Heart left ventricle (tissue), 16 donors: ENCODE measurements at regions not wholly inside any gene's neighbourhood (a gene's known extent, or its start where the extent isn't known, plus 50 kb on each side); places are given as distances from the start of the nearest gene placed in this dataset.
A peak's percentile ranks its signal among the peaks of the same experiment; 100 is the strongest.

Experiments used
- ATAC-seq, 4 donors: fragments of 200-7000 bp; cut with Tn5 transposase; one replicate each; pipeline ENCODE4 v1.9.1; 2020 to 2022; ENCODE audit warnings: moderate library complexity in 4 of 4, mild to moderate bottlenecking in 3 of 4, moderate number of reproducible peaks in 1 of 4
- DNase-seq, 5 donors: peaks; one replicate each; pipeline ENCODE4 v3.0.0-alpha.2; 2020
- H3K27ac ChIP-seq, 12 donors: fragments of 200-600 bp; sonication (generic) in 4 of 12; one replicate each; pipeline versions ENCODE4 v1.5.0 to v1.8.0; 2016 to 2022; ENCODE audit warnings: mild to moderate bottlenecking in 2 of 12
- H3K27me3 ChIP-seq, 9 donors: fragments of 200-600 bp; sonication (generic) in 2 of 9; one replicate each; pipeline versions ENCODE4 v1.5.1 to v1.8.0; 2016 to 2022; ENCODE audit warnings: mild to moderate bottlenecking in 3 of 9
- H3K36me3 ChIP-seq, 9 donors: fragments of 200-600 bp; sonication (generic) in 2 of 9; one replicate each; pipeline versions ENCODE4 v1.5.0 to v1.8.0; 2018 to 2022; ENCODE audit warnings: mild to moderate bottlenecking in 2 of 9
- H3K4me1 ChIP-seq, 12 donors: fragments of 200-600 bp; sonication (generic) in 4 of 12; one replicate each; pipeline versions ENCODE4 v1.5.0 to v1.8.0; 2016 to 2022; ENCODE audit warnings: mild to moderate bottlenecking in 3 of 12
- H3K4me3 ChIP-seq, 12 donors: fragments of 200-600 bp; sonication (generic) in 4 of 12; one replicate each; pipeline versions ENCODE4 v1.5.0 to v1.8.0; 2017 to 2022; ENCODE audit warnings: mild to moderate bottlenecking in 9 of 12, moderate library complexity in 4 of 12
- H3K9me3 ChIP-seq, 12 donors: fragments of 200-600 bp; sonication (generic) in 4 of 12; one replicate each; pipeline versions ENCODE4 v1.5.0 to v1.8.0; 2016 to 2022; ENCODE audit warnings: mild to moderate bottlenecking in 1 of 12
- POLR2A ChIP-seq, 2 donors: fragments of 450-650 bp; IDR thresholded peaks; one replicate each; pipeline ENCODE4 v1.6.1; 2017; ENCODE audit warnings: antibody characterized with exemption in 2 of 2, mild to moderate bottlenecking in 2 of 2, moderate library complexity in 2 of 2
- WGBS, 4 donors: extraction: QIAGEN DNeasy Blood & Tissue Kit in 2 of 4; methylation state at CpG; one replicate each; pipeline versions ENCODE4 v1.1.5 to v1.1.7; 2013 to 2018; 5-methylcytosine and 5-hydroxymethylcytosine counted together
- intact Hi-C, 10 donors: fragments of 100-400 bp; cut with DNase I; formaldehyde crosslinking; loops; one replicate each; pipeline versions ENCODE4 v1.11.1 to v1.14.2; 2022
- TF ChIP-seq, protein P1 (sequence below), 12 donors: fragments of 200-600 bp; sonication (generic) in 4 of 12; IDR thresholded peaks; one replicate each; pipeline versions ENCODE4 v1.5.0 to v1.8.0; 2018 to 2022; ENCODE audit warnings: antibody characterized with exemption in 12 of 12, mild to moderate bottlenecking in 5 of 12
- donor health status: ischemic (EF 13 %, LVEDD 7.1; RV severe dilation, severe dysfunction).
- donor health status: healthy with polysubstance abuse.
- donor health status: DM: no; HTN: yes; CAD: no.
- donor health status: DM: no; HTN: no; CAD: no.
- donor health status: ischemic (EF 25% LVEDD 6.9; RV normal size, moderate dysfunction).
- donor health status: ischemic (EF 25% LVEDD 5.7; RV mildly dilated, moderate dysfunction).
- donor health status: healthy.
- donor health status: DM: yes; HTN: yes; CAD: no.
- donor health status: ischemic (EF 35%, LVEDD 5.7; RV mildly dilated, moderate dysfunction).
- donor health status: nonischemic (EF 11% LVEDD 7.7; RV severe dilation, severe dysfunction).
- donor health status: DM: yes; HTN: yes; CAD: no.
- donor health status: PGD.
- donor health status: ischemic (EF 29% LVEDD 5.4; RV normal size, mild dysfunction).
- donor health status: nonischemic (EF 23%, LVEDD 6.1; RV moderate dilation, normal function).

DNA sequence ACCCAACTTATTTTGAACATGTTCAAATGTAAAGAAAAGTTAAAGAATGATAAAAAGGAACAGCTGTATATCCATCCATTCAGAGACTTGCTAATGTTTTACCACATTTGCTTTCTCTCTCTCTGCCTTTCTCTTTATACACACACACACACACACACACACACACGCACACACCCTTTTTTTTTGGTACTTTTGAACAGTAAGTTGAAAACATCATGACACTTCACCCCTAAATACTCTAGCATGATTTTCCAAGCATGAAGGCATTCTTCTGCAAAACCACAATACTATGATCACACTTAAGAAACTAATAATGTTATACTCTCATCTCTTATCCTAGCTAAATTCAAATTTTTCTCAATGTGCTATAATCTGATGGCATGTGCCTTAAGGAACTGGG, 192.3 kb downstream of the UTRN start:
- H3K27ac ChIP-seq = no peak overlapping the region

DNA sequence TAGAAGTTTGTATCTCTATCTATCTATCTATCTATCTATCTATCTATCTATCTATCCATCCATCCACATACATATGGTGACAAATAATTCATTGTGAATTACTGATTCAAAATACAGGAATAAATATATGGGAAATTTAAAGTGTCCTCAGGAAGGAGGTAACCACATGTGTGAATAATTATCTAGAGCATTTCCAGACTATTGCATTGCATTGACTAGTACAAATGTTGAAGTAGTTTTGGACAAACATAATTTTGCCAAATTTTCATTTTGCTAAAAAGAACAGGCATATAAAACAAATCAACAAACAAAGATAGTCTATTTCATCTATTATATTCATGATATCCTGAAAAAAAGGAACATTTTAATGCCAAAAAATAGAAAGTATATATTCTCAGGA, 192.7 kb downstream of the UTRN start:
- Histone ChIP-seq H3K36me3 (peaks cover 0 to 84% (median 70%) of the 10 kb centered on the region in 9 donors), H3K27ac (peak overlapping the region in 9 of 12 donors; percentile 16 to 55 (median 28)), H3K4me1 (peaks cover 0 to 38% (median 21%) of the 10 kb centered on the region in 12 donors), H3K4me3 (no peak overlapping the region), H3K9me3 (no peaks in the 10 kb centered on the region), H3K27me3 (no peaks in the 10 kb centered on the region)
- TF ChIP-seq, protein P1, sequence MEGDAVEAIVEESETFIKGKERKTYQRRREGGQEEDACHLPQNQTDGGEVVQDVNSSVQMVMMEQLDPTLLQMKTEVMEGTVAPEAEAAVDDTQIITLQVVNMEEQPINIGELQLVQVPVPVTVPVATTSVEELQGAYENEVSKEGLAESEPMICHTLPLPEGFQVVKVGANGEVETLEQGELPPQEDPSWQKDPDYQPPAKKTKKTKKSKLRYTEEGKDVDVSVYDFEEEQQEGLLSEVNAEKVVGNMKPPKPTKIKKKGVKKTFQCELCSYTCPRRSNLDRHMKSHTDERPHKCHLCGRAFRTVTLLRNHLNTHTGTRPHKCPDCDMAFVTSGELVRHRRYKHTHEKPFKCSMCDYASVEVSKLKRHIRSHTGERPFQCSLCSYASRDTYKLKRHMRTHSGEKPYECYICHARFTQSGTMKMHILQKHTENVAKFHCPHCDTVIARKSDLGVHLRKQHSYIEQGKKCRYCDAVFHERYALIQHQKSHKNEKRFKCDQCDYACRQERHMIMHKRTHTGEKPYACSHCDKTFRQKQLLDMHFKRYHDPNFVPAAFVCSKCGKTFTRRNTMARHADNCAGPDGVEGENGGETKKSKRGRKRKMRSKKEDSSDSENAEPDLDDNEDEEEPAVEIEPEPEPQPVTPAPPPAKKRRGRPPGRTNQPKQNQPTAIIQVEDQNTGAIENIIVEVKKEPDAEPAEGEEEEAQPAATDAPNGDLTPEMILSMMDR (IDR thresholded peaks at IDR 0.05) = no peak
- no peak for TF ChIP-seq POLR2A (IDR thresholded peaks at IDR 0.05)
- ATAC-seq = no peak
- DNase-seq = no peak
- intact Hi-C loops = loop anchor here in 4 of 10 donors (2.0 to 10.0 kb wide), 4 partner anchors 191 to 261 kb away; partner anchors contain the start of gene UTRN (in 2 of the 4)

More for the DNA sequence above, 192.3 kb downstream of the UTRN start:
- Histone ChIP-seq H3K4me1 (peaks cover 0 to 37% (median 21%) of the 10 kb centered on the region in 12 donors), H3K27me3 (no peaks in the 10 kb centered on the region), H3K36me3 (peaks cover 0 to 83% (median 69%) of the 10 kb centered on the region in 9 donors), H3K9me3 (no peaks in the 10 kb centered on the region), H3K4me3 (no peak overlapping the region)
- no peak for TF ChIP-seq POLR2A (IDR thresholded peaks at IDR 0.05)
- TF ChIP-seq, protein P1 (IDR thresholded peaks at IDR 0.05) = no peak
- 77 to 98% (median 92%) methylated on average over 1 of the region's 1 CpG for WGBS, 4 donors
- intact Hi-C loops = loop anchor here in 4 of 10 donors (5.0 to 10.0 kb wide), 3 partner anchors 190 to 260 kb away; partner anchors contain the start of gene UTRN (in 2 of the 4)
- DNase-seq (no peak), ATAC-seq (no peak)

DNA sequence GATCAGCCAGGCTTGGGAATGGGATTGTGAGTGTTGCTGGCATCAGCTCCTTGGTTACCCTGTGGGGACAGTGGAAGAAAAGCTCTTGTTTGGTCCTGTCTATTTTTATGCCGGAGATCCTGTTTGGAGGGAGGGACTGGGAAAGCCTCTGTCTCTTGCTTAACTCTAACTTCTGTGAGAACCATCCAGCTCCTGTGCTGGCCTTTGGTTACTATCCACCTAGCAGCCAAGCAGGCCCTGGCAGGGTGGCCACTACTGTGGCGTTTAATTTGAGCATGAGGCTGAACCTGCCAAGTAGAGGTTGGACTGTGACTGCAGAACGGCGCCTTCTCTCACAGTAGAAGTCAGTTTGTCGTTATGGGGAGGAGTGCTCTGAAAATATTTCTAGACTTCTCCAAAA, 193.3 kb downstream of the UTRN start:
- peak; percentile 97 to 98 (median 98) for ATAC-seq
- 37 to 48% (median 42%) methylated on average over 5 of the region's 5 CpGs for WGBS, 4 donors
- TF ChIP-seq, protein P1 (IDR thresholded peaks at IDR 0.05) = no peak
- no peak for TF ChIP-seq POLR2A (IDR thresholded peaks at IDR 0.05)
- Histone ChIP-seq H3K9me3 (no peaks in the 10 kb centered on the region), H3K4me3 (no peak overlapping the region), H3K27me3 (no peaks in the 10 kb centered on the region), H3K27ac (peak overlapping the region in 11 of 12 donors; percentile 16 to 55 (median 30)), H3K36me3 (peaks cover 0 to 85% (median 71%) of the 10 kb centered on the region in 9 donors), H3K4me1 (peaks cover 0 to 38% (median 21%) of the 10 kb centered on the region in 12 donors)
- peak in 4 of 5 donors; percentile 59 to 83 (median 66) for DNase-seq
- intact Hi-C loops = loop anchor here in 4 of 10 donors (2.0 to 10.0 kb wide), 4 partner anchors 191 to 261 kb away; partner anchors contain the start of gene UTRN (in 2 of the 4)

- intact Hi-C loops = loop anchor here (2.0 to 10.0 kb wide), 9 partner anchors 33 to 373 kb away; partner anchors contain the start of gene UTRN (in 5 of the 10)
- WGBS, 4 donors = 52 to 77% (median 73%) methylated on average over 1 of the region's 1 CpG
- TF ChIP-seq, protein P1 (IDR thresholded peaks at IDR 0.05) = no peak
- TF ChIP-seq POLR2A (IDR thresholded peaks at IDR 0.05) = no peak
- H3K27ac ChIP-seq = peak overlapping the region in 1 of 12 donors; percentile 31
- no peak for DNase-seq
- peaks cover 0 to 38% (median 21%) of the 10 kb centered on the region in 12 donors for H3K4me1 ChIP-seq
- no peaks in the 10 kb centered on the region for H3K27me3 ChIP-seq
- ATAC-seq = no peak
- H3K4me3 ChIP-seq = no peak overlapping the region
- H3K36me3 ChIP-seq = peaks cover 0 to 82% (median 66%) of the 10 kb centered on the region in 9 donors
- no peaks in the 10 kb centered on the region for H3K9me3 ChIP-seq
Measured at GRCh38 chr6:144479991-144480390, 194.9 kb downstream of the UTRN start.
